Tibial artery (tissue), 4 donors: ENCODE measurements at regions not wholly inside any gene's neighbourhood (a gene's known extent, or its start where the extent isn't known, plus 50 kb on each side); places are given as distances from the start of the nearest gene placed in this dataset.

Source experiments
- DNase-seq, 2 donors: peaks; one replicate each; pipeline ENCODE4 v3.0.0-alpha.2; 2019
- H3K27ac ChIP-seq, 2 donors: fragments of 200-600 bp; sonication (generic) in 1 of 2; 1 replicate in 1 of 2; 2 replicates in 1 of 2; pipeline ENCODE4 v1.5.1; 2018 to 2019; ENCODE audit warnings: mild to moderate bottlenecking in 1 of 2
- H3K27me3 ChIP-seq, 2 donors: fragments of 200-600 bp; sonication (generic) in 1 of 2; one replicate each; pipeline versions ENCODE4 v1.5.1 to v1.6.0; 2016 to 2019
- H3K36me3 ChIP-seq, 3 donors: fragments of 200-600 bp; sonication (generic) in 2 of 3; one replicate each; pipeline ENCODE4 v1.5.1; 2016 to 2019; ENCODE audit warnings: mild to moderate bottlenecking in 2 of 3
- H3K4me1 ChIP-seq, 4 donors: fragments of 200-600 bp; sonication (generic) in 2 of 4; 1 replicate in 3 of 4; 2 replicates in 1 of 4; pipeline ENCODE4 v1.5.1; 2016 to 2019
- H3K4me3 ChIP-seq, 2 donors: fragments of 200-600 bp; sonication (generic) in 1 of 2; 1 replicate in 1 of 2; 2 replicates in 1 of 2; pipeline ENCODE4 v1.5.1; 2018 to 2019; ENCODE audit warnings: mild to moderate bottlenecking in 2 of 2
- H3K9me3 ChIP-seq, 3 donors: fragments of 200-600 bp; sonication (generic) in 1 of 3; one replicate each; pipeline ENCODE4 v1.5.1; 2016 to 2019
- intact Hi-C: fragments of 100-400 bp; cut with DNase I; formaldehyde crosslinking; loops from one replicate; pipeline ENCODE4 v1.15.0; 2023; ENCODE audit warnings: low total_unique reads
- TF ChIP-seq, protein P1 (sequence below), 2 experiments: fragments of 200-600 bp in 1 of 2; fragments of 450-650 bp in 1 of 2; IDR thresholded peaks; one replicate each; pipeline ENCODE4 v1.5.1; 2017 to 2019; ENCODE audit warnings: antibody characterized with exemption in 2 of 2, mild to moderate bottlenecking in 1 of 2, moderate library complexity in 1 of 2

DNA sequence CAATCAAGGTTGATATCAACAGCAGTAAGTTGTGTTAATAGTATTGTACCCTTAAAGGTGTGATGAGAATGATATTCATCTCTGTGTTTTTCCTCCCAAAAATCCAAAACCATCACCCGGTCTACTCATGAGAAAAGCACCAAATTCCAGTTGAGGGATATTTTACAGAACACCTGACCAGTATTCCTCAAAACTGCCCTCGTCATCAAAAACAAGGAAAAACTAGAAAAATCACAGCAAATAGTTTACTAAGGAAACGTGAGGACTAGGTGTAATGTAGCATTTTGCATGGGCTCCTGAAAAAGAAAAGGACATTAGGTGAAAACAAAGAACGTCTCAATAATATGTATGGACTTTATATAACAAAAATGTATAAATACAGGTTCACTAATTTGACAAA lies 394.4 kb upstream of the NRSN1 start:
- Histone ChIP-seq H3K9me3 (no peaks in the 10 kb centered on the region), H3K4me1 (peaks cover 0 to 2% (median 0%) of the 10 kb centered on the region in 4 donors), H3K36me3 (no peaks in the 10 kb centered on the region), H3K27me3 (no peaks in the 10 kb centered on the region), H3K4me3 (no peak overlapping the region), H3K27ac (no peak overlapping the region)
- DNase-seq: no peak
- intact Hi-C loops: no loop called here
- TF ChIP-seq, protein P1, sequence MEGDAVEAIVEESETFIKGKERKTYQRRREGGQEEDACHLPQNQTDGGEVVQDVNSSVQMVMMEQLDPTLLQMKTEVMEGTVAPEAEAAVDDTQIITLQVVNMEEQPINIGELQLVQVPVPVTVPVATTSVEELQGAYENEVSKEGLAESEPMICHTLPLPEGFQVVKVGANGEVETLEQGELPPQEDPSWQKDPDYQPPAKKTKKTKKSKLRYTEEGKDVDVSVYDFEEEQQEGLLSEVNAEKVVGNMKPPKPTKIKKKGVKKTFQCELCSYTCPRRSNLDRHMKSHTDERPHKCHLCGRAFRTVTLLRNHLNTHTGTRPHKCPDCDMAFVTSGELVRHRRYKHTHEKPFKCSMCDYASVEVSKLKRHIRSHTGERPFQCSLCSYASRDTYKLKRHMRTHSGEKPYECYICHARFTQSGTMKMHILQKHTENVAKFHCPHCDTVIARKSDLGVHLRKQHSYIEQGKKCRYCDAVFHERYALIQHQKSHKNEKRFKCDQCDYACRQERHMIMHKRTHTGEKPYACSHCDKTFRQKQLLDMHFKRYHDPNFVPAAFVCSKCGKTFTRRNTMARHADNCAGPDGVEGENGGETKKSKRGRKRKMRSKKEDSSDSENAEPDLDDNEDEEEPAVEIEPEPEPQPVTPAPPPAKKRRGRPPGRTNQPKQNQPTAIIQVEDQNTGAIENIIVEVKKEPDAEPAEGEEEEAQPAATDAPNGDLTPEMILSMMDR (IDR thresholded peaks at IDR 0.05): no peak

DNA sequence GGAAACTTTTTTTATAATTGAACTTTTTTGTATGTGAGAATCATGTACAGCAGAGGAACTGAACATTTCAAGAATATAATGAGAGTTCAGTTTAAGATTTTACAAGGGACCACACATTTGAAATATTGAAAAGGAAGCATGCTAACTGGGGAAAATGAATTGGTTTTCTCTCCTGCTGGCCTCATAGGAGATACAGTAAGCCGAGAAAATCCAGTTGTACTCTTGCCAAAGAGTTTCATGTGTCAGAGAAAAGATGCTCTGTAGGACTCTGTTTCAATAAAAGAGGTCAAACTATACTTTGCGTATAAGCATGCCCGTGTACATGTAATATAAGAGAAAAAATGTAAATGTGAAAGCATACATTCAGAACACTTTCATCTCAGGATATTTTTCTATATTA lies 393.5 kb upstream of the NRSN1 start:
- Histone ChIP-seq H3K4me1 (peaks cover 0 to 7% (median 0%) of the 10 kb centered on the region in 4 donors), H3K4me3 (no peak overlapping the region), H3K9me3 (no peaks in the 10 kb centered on the region), H3K36me3 (no peaks in the 10 kb centered on the region), H3K27me3 (no peaks in the 10 kb centered on the region), H3K27ac (no peak overlapping the region)
- TF ChIP-seq, protein P1 (IDR thresholded peaks at IDR 0.05): no peak
- no peak for DNase-seq
- intact Hi-C loops: no loop called here

DNA sequence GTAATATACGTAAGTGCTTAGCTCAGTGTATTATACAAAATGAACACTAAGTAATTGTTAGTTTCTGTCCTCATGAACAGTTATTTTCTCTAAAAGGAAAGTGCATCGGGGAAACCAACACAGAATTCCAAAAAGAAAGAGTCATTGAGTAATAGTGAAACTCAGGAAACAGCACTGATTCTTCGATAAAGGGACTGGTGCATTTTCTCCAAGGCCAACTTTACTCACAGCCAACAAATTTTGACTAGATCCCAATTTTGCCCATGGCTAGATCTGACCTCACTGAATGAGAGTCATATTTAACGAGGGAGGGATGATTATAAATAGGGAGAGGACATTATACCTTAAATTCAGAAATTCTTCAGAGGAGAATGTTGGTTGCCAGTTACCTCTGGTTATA lies 390.9 kb upstream of the NRSN1 start:
- Histone ChIP-seq H3K27ac (no peak overlapping the region), H3K4me3 (no peak overlapping the region), H3K36me3 (no peaks in the 10 kb centered on the region), H3K4me1 (peaks cover 0 to 7% (median 0%) of the 10 kb centered on the region in 4 donors), H3K9me3 (no peaks in the 10 kb centered on the region), H3K27me3 (no peaks in the 10 kb centered on the region)
- intact Hi-C loops: no loop called here
- TF ChIP-seq, protein P1 (IDR thresholded peaks at IDR 0.05): no peak
- no peak for DNase-seq

DNA sequence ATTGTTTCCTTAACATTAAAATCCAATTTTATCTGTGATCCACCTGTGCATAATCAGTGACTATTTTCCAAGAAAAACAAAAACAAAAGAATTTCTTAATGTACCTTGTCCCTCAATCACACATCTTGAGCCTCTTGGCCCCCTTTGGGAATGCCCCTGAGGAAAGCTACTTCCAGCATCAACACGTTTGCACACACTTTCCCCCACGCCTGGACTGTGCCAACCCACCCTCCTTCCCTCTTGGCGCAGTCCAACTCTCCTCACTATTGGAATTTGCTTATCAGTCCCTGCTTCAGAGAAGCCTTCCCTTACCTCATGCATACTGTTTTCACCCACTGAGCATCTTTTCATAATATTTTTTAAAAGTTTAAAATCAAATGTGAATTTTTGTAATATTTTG lies 389.4 kb upstream of the NRSN1 start:
- Histone ChIP-seq H3K27me3 (no peaks in the 10 kb centered on the region), H3K36me3 (no peaks in the 10 kb centered on the region), H3K4me3 (no peak overlapping the region), H3K4me1 (peaks cover 0 to 7% (median 0%) of the 10 kb centered on the region in 4 donors), H3K27ac (no peak overlapping the region), H3K9me3 (no peaks in the 10 kb centered on the region)
- DNase-seq: no peak
- TF ChIP-seq, protein P1 (IDR thresholded peaks at IDR 0.05): no peak
- intact Hi-C loops: no loop called here

DNA sequence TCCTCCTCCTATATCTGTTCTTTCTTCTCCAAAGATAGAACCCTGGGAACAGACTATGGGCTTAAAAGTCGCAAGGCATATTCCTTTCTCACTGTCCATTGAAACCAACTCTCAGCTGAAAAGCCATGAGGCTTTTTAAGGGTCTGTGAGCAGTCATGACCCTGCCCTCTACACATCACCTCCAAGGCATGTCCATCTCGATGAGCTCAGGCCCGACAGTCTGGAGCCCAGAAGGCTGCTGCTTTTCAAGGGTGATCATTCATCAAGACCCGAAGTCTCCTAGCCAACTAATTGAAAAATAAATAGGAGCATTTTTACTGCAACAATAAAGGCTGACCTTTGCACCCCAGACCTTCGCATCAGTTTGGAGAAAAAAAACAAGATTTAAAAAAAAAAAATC lies 378.8 kb upstream of the NRSN1 start:
- Histone ChIP-seq H3K27ac (no peak overlapping the region), H3K4me3 (no peak overlapping the region), H3K27me3 (no peaks in the 10 kb centered on the region), H3K36me3 (no peaks in the 10 kb centered on the region), H3K9me3 (no peaks in the 10 kb centered on the region), H3K4me1 (no peaks in the 10 kb centered on the region)
- TF ChIP-seq, protein P1 (IDR thresholded peaks at IDR 0.05): no peak
- intact Hi-C loops: no loop called here
- DNase-seq: no peak

DNA sequence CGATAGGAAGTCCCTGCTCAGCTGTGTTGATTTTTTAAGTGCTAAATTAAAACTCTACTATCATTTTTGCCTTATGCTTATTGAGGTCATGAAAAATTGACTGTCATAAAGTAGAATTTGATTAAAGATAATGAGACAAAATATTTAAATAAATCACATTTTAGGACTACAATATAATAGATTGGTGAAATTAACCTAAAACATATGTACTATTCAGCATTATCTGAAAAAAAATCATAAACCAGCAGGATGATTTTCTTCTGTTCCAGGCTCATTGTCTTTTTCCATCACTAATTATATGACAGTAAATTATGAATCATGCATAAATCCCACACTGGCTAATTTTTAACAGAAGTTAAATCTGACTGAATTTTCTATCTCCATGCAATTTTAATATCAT lies 373.6 kb upstream of the NRSN1 start:
- Histone ChIP-seq H3K4me3 (no peak overlapping the region), H3K36me3 (no peaks in the 10 kb centered on the region), H3K9me3 (peaks cover 0 to 5% (median 0%) of the 10 kb centered on the region in 3 donors), H3K27me3 (no peaks in the 10 kb centered on the region), H3K4me1 (peaks cover 0 to 9% (median 0%) of the 10 kb centered on the region in 4 donors), H3K27ac (no peak overlapping the region)
- no peak for DNase-seq
- TF ChIP-seq, protein P1 (IDR thresholded peaks at IDR 0.05): no peak
- intact Hi-C loops: no loop called here
